ENCODE measurements at regions not wholly inside any gene's neighbourhood (a gene's known extent, or its start where the extent isn't known, plus 50 kb on each side); places are given as distances from the start of the nearest gene placed in this dataset.

DNA sequence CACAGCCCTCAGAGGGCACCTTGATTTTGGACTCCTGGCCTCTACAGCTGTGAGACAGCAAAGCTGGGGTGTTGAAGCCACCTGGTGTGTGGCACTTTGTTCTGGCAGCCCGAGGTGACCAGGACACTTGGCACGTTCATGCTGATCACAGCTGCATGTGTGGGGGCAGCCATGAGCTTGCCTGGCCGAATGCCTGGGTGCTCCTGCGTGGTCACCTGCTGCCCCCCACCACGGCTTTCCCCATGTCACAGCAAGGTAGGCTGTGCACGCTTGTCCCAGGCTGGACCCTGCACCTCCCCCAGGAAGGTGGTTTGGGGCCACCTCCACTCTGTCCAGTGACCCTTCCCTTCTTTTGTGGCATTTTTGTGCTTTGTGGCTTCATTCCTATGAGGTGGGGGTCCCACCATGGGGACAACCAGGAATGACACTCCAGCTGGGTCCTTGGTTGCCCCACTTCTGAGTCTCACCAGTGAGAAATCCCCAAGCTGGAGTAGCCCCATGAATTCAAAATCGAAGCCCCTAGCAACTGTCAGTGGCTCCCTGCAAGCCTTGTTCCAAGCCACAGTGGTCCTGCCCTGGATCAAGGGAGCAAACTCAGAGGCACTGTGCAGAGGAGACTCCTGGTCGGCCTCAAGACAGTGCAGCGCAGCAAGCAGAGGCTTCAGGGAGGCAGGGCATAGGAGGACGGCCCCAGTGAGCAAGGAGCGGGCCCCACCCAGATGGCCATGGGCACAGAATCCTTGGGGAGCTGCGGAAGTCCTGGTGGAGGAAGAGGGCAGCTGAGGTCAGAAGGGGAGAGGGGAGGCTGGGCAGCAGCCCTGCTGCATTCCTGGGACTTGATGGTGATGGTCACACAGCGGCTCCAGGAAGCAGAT, 121.4 kb upstream of the HS6ST1 start:
- no peak for DNase-seq

- no peak for DNase-seq
Measured at GRCh38 chr2:128440666-128441340, 122.1 kb upstream of the HS6ST1 start.

- DNase-seq: no peak
Measured at GRCh38 chr2:128441341-128442052, 122.8 kb upstream of the HS6ST1 start.

DNA sequence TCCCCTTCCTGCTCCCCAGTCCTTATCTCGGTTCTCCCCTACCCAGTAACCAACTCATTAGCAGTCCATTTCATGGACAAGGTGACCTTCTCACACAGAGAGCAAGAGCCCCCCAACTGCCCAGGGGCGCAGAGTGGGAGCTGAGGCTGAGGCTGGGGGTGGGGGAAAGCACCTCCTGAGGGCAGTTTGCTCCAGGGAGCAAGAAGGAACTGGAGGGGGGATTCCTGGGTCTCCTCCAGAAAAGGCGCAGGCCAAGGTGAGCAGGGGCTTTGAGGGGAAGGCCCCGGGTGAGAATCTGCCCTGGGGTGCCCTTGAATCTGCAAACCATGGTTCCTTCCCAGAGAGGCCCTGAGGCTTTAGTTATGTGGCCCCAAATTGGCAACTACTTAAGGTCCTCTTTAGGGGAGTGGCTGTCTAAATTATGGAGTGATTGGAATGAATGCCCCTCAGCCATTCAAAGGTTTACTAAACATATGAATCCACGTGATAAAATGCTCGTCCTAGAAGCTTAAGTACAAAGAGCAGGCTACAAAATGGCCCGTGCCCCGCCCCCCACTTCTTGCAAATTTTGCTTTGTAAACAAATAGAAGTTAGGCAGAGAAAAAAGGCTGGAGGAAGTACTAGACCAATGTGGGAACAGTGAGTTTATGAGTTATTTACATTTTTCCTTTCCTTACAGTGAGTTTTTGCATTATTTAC, 123.5 kb upstream of the HS6ST1 start:
- no peak for DNase-seq

DNA sequence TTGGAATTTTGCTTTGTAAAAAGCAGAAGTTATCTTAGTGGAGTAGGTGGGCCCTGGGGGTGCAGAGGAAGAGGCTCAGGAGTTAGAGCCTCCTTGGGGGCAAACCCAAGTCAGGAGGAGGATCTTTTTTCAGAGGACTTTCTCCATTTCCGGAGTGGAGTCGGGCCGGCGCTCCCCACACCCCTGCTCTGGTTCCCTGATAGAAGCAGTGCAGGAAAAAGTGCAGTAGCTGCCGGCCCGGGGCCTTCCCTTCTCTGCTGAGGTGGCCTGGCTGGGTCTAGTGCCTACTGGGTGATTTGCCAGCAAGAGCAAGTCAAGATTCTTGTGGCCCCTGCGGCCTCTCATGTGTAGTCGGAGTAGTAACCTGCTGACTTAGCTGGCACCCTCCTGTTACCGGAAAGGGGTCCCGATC, 124.2 kb upstream of the HS6ST1 start:
- DNase-seq: no peak

DNA sequence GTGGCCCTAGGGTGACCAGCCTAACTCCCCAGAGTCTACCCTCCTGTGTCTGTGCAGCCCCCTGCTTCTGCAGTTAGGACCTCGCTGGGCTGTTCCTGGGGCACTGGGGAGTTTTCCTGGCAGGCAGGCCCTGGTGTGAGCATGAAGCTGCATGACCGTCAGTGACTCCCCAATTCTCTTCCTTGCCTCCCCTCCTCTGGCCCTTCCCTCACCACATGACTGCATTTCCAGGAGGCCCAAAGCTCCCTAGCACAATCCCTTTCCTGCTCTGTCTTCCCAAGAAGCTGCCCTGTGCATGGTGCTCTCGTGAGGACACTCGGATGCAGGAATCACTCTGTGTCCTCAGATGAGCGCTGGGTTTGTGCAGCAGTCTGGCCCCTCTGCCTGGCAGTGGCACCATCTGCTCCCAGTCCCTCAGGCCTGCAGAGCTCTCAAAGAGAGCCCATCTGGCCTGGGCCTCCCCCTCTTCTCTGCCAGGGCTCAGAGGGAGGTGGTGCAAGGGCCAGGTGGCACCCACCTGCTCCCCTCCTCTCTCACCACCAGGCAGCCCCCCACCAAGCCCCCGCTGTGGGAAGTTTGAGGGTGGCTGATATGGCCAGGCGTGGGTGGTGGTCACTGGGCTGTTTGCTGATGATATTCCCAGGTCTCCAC, 125.6 kb upstream of the HS6ST1 start:
- no peak for DNase-seq

GRCh38 chr2:128444816-128445522, 126.3 kb upstream of the HS6ST1 start:
- no peak for DNase-seq

GRCh38 chr2:128445523-128445900, 126.8 kb upstream of the HS6ST1 start:
- no peak for DNase-seq

GRCh38 chr2:128446049-128446873, 127.6 kb upstream of the HS6ST1 start:
- no peak for DNase-seq

DNA sequence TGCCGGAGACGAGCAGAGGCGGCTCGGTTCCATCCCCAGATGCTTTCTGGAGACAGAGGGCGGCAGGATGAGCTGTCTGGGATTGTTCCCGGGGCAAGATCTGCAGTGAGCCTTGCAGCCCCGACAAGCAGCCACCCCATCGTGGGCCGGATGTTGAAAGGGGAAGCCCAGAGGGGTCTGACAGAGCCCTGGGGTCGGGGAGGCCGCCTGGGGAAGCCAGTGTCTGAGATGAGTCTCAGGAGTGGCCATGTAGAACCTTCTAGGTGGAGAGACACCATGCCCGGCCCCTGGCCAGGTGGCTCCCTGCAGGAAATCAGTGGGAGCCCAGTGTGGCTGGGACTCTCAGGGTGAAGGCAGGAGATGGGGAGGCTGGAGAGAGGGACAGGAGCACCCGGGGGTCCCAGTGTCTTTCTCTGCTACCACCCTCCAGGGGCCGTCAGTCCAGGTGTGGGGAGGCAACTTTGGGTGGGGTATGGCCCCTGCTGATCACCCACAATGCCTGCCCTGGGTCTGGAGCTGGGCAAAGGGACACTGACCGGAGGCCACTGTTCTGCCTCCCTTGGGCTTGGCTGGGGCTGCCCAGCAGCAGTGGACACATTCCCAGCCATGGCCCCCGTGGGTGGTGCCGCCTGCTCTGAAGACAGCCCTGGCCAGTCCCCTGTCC, 128.3 kb upstream of the HS6ST1 start:
- DNase-seq: no peak

GRCh38 chr2:128447538-128447995, 128.9 kb upstream of the HS6ST1 start:
- no peak for DNase-seq

DNA sequence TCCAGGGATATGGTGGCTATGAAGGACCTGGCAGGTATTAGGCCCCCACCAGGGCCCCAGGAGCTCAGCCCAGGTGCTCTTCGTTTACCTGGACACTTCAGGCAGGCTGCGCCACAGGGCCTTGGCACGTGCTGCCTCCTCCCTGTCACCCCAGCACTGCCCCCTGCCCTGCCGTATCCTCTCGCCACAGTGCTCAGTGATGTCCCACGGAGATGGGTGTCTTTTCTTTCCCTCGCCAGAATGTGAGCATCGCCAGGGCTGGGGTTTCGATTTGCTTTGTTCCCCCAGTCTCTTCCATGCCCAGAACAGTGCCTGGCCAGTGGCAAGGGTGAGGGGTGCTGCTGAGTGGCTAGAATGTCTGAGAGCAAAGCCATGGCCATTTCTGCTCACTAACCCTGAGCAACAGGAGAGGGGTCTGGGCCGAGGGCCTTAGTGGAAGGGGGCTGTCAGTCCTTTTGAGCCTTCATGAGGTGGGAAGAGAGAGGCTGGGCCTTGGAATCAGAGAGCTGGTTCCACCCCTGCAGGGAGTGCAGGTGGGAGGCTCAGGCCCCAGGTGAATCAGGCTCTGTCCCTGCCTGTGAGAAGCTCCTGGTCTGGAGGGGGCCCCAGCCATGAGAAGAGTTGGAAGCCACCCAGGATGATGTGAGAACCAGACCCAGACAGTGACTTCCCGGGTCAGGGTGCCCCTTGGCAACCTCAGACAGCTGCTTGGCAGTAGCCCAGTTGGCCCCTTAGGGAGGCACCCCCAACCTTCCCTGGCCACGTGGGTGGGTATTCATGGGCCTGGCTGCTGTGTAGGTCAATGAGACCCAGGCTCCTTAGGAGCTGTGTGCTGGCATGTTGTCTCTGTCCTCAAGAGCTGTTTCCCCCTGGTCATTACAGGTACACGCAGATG, 129.9 kb upstream of the HS6ST1 start:
- no peak for DNase-seq

- DNase-seq: no peak
Measured at GRCh38 chr2:128449226-128450061, 130.8 kb upstream of the HS6ST1 start.

DNA sequence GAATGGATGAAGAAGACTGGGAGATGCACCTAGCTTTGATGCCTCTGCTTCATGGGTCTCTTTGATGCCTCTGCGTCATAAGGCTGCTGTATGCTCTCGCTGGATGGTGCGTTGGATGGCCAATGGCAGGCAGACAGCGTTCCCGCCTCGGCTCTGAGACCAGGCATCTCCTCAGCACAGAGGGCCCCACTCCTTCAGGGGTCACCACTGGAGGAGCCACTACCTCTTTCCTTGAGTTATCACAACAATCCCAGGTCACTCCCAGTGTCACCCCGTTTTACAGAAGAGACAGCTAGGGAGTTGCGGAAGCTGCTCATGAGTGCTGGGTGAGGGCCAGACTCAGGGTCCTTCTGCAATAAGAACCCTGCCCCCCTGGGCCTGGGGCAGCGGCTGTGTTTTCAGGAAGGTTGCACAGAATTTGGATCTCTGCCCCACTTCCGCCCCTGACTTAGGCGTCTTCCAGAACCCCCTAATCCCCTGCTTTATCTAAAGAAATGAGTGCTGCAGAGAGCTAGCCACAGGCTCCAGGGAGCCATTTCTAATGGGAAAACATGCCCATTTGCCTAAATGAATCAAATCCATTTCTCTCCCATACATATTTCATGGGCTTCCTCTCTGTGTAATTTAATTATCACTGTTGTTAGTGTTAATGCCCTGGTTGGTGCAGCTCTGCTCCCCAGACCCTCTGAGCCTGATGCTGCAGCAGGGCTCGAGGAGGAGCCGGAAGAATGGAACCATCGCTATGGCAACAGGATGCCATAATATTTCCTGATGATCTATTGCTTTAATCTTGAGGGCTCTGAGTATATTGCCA, 131.8 kb upstream of the HS6ST1 start:
- no peak for DNase-seq

DNA sequence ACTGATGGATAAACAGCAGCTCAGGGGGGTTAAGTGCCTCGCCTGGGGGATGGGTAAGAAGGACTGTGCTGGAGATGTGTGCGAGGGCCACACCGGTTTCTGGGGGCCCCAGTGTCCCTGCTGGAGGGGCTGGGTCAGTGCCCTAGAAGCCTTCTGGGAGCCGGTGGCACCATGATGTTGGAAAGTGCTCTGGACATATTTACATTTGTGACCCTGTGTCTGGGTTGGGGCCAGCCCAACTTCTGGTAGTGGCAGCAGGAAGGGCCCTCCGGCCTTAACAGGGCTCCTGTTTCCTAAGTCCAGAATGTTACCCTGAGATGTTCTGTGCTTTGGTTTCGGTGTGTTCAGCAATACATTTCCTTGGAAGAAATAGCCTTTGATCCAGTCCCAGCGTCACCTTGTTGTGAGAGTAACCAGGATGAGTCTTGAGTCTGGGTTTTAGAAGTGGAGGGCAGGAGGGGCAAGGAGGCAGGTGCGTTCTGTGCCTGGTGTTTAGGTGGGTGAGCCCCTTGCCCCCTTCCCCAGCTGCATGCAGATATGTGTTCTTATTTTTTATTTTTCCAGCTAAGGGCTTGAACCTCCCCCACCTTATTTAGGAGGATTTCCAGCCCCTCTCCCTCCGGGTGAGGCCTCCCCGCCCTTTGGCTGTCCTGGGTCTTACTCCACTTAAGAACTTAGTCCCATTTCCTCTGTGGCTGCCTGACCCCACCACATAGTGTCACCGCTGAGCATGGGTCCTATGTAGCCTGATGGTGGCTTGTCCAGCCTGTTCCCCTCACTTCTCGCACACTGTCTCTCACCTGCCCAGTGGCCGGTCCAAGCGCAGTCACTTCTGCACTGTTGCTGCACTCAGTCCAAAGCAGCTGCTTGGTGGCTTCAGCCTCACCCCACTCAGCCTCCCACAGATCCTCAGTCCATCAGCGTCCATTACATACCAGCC, 132.7 kb upstream of the HS6ST1 start:
- DNase-seq: no peak

GRCh38 chr2:128452024-128452411, 133.3 kb upstream of the HS6ST1 start:
- DNase-seq: no peak

All from activated CD4-positive, alpha-beta T cell treated with anti-CD3 and anti-CD28 coated beads, Interleukin-2, amount 50 U/mL, for 1 hour (primary cell).